HG02763 (cell line): ENCODE measurements at regions not wholly inside any gene's neighbourhood (a gene's known extent, or its start where the extent isn't known, plus 50 kb on each side); places are given as distances from the start of the nearest gene placed in this dataset.
A peak's percentile ranks its signal among the peaks of the same experiment; 100 is the strongest.
"Not testable (repeated sequence)": the region's sequence is repeated elsewhere in the genome, so short reads cannot be mapped to it uniquely, and the experiment has no call there.

Experiments
- ATAC-seq: cut with Tn5 transposase; IDR thresholded peaks from one replicate; pipeline ENCODE4 v1.9.1; 2021; ENCODE audit warnings: mild to moderate bottlenecking, moderate library complexity; ENCODE audit not compliant: unreplicated experiment

DNA sequence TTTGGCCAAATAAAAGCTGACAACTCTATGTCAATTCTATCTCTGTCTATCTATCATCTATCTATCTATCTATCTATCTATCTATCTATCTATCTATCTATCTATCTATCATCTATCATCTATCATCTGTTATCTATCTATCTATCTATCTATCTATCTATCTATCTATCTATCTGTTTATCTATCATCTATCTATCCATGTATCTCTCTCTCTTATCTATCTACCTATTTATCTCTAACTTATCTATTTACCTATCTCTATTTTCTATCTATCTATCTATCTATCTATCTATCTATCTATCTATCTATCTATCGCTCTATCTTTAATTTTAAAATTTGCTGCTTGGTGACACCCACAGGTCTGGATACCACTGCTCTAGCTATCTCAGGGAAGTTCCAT, 271.1 kb downstream of the VRK1 start:
- not testable (repeated sequence) for ATAC-seq

DNA sequence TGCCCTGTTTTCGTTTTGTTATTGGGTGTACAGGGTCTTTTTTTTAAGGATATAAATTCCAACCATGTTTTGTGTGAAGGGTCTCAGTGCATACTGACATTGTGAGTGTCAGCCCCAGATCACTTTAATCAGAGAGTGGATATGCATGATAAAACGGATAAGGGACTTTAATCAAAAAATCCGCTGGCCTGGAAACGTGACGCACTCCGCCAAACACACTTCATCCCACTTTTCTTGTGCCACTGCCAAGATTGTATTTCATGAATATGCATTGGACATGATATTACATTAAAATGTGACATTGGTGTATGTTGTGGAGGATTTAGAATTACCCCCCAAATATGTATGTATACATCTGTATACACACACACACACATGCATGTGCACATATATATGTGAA, 273.1 kb downstream of the VRK1 start:
- no peak for ATAC-seq

DNA sequence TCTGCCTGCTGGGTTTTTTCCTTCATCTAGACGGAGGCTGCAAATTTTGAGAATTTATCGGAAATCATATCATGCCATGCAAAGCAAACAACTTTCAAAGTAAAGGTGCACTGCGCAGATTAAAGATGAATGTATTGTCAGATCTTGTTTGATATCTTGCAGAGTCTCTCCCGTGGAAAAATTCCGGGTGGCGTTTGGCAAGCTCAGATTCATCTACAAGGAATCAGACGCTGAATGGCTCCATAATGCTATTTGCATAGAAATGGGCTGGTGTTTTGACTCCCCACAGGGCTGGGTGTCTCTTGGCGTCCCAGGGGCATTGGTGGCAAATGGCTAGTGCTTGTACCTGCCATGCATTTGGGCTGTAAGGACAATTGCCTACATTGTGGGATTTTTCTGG, 274.0 kb downstream of the VRK1 start:
- ATAC-seq, result no peak

DNA sequence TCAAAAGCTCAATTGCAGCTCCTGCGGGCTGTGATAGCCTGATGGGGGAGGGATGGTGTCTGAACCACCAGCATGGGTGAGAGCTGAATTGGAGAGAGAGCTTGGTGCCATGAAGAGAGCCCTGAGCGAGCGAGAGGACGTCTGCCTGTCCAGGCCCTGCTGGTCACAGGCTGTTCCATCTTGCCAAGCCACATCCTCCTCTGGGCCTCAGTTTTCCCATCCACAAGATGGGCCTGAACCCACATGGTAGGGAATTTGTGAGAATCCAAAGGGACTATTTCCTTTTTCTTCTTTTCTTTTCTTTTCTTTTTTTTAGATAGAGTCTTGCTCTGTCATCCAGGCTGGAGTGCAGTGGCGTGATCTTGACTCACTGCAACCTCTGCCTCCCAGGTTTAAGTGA, 276.4 kb downstream of the VRK1 start:
- no peak for ATAC-seq

DNA sequence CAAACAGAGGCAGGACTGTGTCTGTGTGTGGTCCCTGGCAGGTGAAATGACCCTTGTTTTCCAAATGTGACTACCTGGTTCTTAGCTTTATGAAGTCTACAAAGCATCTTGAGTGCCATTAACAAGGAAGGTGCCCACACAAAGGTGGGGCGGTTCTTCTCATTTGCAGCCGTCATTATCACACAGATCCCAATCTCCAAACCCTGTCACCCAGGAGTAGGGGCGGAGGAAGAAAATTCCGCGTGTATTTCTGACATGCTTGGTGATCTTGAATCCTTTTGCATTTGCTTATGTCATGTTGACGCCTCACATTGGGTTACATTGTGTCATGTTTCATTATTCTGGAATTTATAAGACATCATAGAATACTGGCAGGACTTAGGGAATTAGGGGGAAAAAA, 277.3 kb downstream of the VRK1 start:
- ATAC-seq, result no peak

DNA sequence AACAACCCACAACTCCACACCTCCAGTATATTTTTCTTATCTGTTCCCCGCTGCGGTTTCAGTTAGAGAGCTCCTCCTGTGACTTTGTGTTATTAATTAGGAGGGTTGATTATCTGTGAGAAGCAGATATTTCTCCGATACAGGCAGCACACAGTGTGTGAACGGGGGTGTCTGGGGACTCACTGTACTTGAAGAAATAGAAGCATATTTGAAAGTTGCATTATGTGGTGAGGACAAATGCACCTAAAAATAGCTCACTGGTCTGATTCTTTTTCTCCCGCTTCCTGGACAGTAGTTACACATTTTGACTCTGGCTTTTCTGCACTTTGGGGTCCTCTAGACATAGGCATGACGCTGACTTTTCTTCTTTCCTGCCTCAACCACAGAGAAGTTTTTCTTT, 277.7 kb downstream of the VRK1 start:
- ATAC-seq, result no peak

DNA sequence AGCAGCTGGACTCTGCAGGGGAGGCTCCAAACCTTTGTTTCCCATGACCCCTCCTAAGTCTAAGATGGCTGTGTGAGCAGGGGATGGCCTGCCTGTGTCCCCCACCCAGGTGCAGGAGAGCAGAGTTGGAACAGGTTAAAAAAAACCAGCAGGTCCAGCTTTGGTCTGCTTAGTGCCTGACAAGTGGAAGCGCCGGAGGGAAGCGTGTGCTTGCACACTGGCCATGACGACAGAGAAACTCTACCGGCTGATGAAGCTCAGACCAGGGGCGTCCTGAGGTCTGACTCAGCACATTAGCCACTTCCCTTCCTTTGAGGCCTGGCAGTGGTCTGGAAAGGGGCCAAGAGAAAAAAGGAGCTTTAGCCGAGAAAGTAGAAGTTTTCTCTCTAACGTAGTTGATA, 280.1 kb downstream of the VRK1 start:
- no peak for ATAC-seq

DNA sequence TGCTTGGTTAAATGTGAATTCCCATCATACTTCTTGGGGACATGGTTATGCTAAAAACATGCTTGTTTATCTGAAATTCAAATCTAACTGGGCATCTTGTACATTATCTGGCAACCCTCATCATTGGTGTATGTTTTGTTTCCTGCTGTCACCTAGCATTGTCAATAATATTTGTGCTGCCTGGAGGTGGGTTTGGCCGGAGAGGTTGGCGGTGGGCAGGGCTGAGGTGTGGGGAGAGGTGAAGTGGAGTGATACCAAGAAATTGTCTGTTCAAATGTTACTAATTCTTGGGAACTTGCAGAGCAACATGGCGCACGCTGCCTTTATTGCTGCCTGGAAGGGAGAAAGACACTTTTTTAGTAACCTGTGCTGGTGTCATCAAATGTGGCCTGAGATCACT, 280.5 kb downstream of the VRK1 start:
- no peak for ATAC-seq

DNA sequence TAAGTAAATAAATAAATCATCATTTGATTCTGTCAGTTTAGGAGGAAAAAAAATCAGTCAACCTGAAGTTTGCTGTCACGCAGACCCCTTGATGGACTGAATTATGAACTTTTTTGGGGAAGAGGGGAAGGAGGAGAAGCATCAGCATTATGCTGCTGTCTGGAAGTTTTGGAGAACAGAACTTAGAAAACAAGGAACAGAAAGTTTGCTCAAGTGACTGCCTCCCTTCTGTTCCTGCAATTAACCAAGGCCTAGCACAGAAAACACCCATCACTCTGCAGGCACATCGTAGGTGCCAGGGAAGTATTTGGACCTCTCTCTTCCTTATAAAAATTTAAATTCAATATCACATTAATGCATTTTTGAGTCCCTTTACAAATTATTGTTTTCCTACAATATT, 283.8 kb downstream of the VRK1 start:
- no peak for ATAC-seq

DNA sequence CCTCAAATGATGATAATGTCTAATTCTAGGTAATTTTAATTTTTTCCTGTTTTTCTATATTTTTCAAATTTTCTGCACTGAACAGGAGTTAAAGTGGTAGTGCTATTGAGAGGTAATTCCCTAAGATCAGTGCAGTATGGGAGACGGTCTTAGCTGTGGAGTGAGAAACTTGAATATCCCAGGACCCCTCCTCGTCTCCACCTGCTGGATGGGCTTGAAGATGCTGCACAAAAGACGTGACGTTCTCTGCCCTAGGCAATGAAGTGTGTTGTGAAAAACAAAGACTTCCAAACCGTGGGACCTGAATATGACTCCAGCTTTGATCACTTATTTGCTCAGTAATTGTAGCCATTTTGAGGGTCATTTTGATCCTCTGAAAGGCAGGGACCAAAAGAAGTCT, 298.1 kb downstream of the VRK1 start:
- no peak for ATAC-seq

DNA sequence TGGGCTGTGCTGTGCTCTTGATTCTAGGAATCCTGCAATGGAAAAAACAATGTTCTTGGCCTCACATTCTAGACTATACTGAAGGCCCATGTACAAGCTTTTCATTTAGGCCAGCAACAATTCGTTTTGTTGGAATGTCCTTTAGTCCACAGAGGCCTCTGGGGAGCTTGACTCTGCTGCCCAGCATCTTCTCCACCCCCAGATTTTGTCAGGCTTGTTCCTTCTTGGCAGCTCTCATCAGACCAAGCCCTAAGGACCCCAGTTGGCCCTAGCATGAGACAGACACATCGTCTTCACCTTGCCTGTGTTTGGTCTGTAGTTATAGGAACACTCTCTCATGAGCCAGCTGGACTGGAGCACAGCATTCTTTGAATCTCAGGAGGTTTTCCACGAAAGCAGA, 300.1 kb downstream of the VRK1 start:
- no peak for ATAC-seq

DNA sequence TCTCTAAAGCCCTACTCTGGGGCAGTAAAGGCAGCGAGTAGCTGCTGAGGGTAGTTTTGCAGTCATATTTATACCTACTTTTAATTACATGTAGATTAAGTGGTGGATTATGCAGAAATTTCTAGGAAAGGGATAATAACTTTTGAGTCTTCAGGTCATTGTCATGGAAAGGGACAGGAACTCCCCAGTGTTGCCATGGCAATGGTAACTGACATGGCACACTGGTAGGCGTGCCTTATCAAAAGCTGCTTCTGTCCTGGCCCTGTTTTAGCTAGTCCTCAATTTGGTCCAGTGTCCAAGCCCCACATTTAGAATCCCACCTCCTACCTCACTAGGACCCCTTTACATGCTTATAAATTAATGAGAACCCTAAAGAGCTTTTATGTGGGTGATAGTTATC, 303.1 kb downstream of the VRK1 start:
- ATAC-seq, result no peak

DNA sequence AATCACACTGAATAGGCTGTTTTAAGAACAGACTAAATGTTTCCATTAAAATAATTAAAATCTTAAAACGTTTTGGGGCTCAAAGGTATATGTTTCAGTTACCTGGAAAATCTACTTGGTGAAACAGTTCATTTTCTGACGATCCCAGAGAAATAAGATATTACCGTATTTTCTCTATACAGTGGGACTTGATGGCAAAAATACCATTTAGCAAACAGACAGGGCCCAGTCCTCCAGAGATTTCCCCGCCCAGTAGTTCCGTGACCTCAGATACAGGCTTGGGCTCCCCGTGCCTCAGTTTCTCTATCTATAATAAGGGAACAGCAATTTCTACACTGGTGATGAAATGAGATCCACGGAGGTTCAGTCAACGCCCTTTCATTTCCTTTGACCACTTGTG, 304.4 kb downstream of the VRK1 start:
- ATAC-seq, result no peak

DNA sequence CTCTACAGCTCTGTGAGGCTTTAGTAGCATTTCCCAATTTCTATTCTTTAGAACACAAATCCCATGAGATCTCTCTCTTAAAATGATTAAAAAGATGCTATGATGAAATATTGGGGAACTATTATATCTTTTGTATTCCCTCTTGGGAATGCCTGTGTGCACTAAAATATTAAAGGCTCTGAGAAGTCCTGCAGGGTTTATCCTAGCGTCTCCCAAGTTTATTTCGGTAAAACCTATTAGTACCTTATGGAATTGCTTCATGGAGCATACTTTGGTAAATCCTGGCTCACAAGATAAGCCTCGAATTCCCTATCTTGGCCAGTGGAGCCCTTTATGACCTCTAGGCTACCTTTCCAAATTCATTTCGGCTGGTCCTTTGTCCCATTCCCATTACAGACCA, 306.8 kb downstream of the VRK1 start:
- ATAC-seq, result no peak

DNA sequence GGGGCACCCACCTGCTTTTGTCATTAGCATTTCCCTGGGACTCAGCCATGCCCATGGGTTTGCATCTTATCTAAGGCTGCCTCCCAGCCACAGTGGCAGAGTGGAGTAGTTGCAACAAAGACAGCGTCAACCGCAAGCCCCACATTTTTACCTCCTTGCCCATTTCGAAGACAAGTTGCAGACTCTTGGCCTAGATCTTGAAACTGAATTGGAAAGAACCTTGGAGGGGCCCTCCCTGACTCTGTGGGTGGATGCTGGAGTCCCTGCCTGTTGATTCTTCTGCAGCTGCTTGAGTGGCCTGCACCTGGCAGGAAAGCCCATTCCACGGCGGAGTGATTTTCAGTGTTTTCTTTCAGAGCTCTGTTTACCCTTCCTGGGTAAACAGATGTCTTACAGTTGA, 309.0 kb downstream of the VRK1 start:
- peak; percentile 58 for ATAC-seq

DNA sequence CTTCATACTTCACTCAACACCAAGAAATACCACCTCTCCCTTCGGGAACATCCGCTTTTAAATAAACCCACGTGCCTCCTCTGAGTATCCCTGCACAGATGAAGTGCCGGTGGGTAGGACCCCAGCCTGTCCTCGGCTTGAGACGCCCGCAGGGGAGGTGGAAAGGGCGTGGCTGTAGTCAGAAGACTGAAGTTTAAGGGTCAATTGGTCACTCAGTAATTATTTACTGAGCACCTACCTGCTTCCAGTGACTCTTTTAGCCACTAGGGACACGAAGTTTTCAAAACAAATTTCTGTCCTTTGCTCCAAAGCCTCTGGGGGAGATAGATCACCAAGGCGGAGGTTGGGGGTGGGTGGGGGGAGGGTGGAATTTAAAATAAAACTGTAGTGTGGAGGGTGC, 309.4 kb downstream of the VRK1 start:
- ATAC-seq, result no peak

DNA sequence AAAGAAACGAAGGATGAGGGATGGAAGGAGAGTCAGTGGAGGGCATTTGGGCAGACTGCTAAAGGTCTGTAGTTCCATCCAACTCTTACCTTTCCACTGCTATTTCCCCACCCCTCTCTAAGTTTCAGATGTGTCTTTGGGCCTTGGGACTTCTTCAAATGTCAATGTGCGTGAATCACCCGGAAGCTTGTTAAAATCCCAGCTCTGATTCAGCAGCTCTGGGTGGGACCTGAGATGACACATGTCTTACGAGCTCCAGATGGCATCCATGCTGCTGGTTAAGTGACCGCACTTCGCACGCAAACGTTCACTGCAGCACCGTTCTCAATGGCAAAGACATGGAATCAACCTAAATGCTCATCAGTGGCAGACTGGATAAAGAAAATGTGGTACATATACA, 309.9 kb downstream of the VRK1 start:
- ATAC-seq, result no peak

DNA sequence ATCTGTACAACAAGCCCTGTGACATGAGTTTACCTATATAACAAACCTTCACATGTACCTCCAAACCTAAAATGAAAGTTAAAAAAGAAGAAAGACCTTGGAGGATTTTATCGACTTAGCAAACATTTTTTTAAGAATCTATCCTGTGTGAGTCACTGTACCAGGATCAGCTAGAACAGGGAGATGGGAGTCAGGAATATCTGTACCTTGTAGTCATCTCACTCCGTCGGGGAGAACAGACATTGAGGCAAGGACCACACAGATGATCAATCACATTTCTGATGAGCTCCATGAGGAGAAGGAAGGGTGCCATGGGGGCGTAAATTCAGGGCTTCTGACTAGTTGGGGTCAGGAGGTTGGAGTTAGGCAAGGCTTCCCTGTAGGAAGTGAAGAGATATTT, 310.6 kb downstream of the VRK1 start:
- no peak for ATAC-seq

DNA sequence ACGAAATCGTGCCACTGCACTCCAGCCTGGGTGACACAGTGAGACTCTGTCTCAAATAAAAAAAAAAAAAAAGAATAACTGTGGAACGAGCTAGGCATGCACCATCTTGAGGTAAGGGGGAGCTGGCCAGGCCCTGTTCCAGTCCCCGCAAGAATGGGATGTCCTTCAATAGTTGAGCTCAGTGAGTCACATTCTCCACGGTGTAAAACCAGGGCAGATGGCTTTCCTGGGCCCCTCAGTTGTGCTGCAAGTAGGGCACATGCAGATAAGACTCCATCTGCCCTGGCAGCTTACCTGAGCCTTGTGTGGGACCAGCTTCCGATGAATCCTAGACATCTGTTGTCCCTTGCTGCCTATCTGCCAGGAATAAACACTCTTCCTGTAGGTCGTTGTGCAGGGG, 312.1 kb downstream of the VRK1 start:
- no peak for ATAC-seq

DNA sequence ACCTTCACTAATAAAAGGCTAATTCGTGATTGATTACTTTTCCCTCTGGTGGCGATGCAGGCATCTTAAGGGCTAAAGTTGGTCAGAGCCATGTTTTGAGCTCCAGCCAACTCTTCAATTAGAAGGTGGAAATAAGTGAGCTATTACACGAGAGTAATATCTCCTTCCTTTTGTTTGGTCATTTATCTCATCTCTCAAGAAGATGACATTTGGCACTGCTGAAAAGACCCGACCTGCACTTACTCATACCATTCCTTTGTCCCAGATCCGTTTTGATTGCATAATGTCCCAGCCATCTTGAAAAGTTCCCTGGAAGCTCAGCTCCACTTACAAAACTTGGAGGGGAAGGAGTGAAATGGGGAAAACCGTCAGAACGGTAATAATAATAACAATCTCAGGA, 316.2 kb downstream of the VRK1 start:
- no peak for ATAC-seq

DNA sequence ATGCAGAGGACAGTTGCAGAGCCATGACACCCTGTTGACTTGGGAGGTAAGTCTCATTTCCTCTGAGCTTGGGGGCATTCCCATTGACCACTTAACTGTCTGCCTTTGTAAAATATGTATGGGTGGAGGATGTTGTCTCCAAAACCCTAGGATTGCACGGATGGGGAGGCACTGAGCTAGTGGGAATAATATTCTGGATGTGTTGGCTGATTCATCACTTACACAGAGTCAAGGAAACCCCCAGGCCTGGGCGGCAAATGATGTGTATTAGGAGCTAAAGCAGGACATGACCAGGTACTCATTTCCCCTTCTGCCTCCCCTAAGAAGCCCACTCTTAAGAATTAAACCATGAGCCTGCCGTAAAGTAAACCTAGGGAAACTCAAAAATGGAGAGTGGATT, 319.4 kb downstream of the VRK1 start:
- ATAC-seq, result no peak

DNA sequence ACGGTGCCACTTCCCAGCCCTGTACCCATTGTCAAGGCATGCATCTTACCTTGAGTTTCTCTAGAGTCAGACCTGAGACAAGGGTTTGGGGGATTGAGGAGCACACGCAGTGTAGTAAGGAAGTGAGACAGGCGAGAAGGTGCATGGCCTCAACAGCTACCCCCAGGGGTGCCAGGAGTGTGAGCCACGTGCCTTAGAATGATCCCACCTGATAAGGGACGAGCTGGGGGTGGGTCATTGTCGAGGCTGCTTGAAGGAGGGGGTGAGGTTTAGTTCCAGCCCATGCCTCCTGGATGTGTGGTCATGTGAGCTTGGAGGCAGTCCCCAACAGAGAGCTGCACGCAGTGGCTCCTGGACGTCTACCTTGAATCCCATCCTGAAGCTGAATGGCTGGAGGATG, 320.5 kb downstream of the VRK1 start:
- no peak for ATAC-seq

DNA sequence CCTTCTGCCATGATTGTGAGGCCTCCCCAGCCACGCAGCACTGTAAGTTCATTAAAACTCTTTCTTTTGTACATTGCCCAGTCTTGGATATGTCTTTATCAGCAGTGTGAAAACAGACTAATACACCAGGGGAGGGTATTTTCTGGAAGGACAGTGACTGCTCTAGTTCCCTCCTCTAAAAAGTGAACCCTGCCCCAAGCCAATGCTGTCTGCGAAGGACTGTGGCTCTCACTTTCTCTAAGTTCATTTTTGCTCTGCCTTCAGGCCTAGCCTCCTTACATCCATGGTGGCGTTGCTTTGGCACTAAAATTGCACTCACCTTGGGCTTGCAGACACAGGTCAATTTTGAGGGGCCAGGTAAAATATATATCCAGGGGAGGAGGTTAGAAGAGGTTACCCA, 323.0 kb downstream of the VRK1 start:
- no peak for ATAC-seq

DNA sequence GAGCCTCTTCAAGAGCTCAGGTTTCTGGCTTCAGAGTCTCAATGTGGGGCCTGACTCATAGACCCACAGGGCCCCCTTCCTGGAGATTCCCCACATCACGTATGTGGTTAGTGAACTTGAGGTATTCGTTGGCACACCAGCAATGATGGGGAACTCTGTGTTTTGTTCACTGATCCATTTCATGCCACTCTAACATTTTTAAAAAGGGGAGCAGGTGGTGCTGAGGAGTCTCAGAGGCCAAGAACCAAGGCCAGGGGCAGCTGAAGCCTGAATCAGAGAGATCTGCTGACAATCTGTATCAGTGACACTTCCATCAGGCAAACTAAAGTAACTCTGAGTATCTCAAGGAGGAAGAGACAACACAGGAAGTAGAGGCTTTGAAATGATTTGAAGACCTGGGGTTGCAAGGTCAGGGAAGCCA, 323.4 kb downstream of the VRK1 start:
- ATAC-seq, result no peak
